HG03460 (cell line): ENCODE measurements at regions not wholly inside any gene's neighbourhood (a gene's known extent, or its start where the extent isn't known, plus 50 kb on each side); places are given as distances from the start of the nearest gene placed in this dataset.

Experiments used
- ATAC-seq: cut with Tn5 transposase; IDR thresholded peaks from one replicate; pipeline ENCODE4 v1.9.1; 2021; ENCODE audit not compliant: unreplicated experiment

GRCh38 chr2:144704709-144705095 is 184.8 kb upstream of the ZEB2 start:
- ATAC-seq = no peak

DNA sequence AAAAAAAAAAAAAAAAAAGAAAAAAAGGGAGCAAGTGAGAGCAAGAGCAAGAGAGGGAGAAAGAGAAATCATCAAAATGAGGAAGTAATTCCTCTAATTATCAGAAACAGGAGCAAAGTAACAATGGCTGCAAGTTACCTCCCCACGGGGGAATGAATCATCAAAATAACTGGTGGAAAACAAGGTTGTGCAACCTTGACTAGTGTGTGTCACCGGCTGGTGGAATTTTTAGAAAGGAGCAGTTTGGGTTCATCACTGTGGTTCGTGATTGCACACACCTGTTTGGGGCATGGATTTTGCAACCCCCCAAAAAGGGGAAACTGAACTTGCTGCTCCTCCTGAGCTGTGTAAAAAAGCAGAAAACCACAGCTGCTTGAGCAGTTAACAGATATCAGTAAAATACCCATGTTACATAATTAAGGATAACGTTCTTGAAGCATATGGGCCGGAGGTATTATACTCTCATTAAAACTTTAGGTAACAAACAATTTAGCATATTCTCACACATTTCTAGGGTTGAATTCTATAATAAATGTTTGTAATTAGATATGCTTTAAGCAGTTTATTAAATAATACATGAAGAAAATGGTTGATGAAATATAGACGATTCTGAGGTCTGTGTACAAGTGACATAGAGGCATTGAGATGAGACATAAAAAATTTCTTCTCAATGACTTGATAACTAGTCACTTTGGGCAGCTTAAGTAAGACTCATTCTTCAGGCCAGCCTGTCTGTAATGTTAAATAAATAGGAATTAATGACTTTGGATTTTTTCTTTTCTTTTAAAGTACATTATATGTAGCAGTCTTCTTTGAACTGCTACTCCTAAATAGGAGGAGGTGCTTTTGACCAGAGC is 184.2 kb upstream of the ZEB2 start:
- no peak for ATAC-seq

GRCh38 chr2:144702051-144702450 is 182.1 kb upstream of the ZEB2 start:
- ATAC-seq = no peak

DNA sequence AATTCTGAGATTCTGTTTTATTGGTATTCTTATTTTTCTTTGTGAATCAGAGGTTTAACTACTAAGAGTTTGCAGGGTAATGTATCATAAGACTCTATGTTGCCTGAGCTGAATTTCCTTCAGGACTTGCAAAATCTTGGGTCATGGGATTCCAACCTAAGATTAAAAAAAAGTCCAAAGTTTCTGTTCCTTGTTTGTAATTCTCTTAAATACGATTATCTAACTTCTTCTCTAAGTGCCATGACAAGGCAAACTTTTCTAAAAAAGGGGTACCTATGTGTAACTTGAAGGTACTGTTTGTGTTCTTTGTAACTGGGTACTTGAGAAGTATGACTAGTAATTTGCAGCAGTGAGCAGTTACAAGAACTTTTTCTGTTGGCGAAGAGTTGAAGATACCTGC is 181.3 kb upstream of the ZEB2 start:
- ATAC-seq = no peak

DNA sequence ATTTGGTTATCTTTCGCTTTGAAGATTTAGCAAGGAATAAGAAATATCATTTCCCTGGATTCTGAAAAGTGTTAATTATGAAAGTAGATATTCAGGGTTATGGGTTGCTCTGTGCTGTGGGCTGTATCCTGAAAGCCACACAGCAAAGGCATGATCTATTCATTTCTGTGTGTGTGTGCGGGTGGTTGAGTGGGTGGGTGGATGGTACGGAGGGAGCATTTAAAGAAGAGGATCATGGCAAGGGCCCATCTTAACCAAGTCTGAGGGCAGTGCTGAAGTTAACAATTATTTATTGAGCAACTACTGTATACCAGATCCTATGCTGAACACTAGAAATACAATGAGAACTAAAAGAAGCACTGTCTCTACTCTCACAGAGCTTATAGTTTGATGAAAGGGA is 178.2 kb upstream of the ZEB2 start:
- ATAC-seq = no peak

GRCh38 chr2:144695657-144696056 is 175.7 kb upstream of the ZEB2 start:
- ATAC-seq = no peak

- no peak for ATAC-seq
These were observed 174.5 kb upstream of the ZEB2 start for GRCh38 chr2:144694456-144694855.

DNA sequence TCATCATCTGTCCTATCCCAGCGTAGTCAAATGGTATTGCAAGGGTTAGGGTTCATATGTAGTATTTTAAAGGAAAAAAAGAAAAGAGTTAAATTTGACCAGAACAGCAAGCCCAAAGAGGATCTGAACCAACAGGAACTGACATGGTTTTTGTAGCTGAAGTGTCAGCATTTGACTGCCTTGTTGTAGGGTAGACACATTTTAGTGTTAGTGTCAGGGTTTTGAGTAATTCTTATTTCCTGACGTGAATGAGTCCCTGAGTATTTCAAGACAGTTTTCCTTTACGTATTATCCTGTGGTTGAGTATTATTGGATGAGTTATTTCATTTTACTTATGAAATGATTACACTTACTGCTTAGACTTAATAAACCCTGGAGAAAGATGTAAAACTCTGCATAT is 173.3 kb upstream of the ZEB2 start:
- no peak for ATAC-seq

DNA sequence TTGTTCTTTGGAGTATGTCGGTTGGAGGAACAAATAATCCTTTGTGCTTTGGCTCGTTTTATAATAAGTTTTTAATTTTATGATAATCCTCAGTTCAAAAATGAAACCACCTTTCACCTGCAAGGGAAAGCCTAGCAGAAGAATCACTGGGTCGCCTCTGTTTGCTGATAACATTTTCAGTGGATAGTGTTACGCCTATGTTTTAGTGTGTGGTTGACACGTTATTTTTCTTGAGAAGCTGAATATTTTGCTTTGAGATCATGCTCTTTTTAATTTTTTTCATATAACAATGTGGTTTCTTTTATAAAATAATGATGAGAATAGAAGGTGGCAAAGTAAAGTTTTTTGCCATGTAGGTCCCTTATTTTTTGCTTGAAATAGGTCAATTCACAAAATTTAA is 172.7 kb upstream of the ZEB2 start:
- no peak for ATAC-seq

DNA sequence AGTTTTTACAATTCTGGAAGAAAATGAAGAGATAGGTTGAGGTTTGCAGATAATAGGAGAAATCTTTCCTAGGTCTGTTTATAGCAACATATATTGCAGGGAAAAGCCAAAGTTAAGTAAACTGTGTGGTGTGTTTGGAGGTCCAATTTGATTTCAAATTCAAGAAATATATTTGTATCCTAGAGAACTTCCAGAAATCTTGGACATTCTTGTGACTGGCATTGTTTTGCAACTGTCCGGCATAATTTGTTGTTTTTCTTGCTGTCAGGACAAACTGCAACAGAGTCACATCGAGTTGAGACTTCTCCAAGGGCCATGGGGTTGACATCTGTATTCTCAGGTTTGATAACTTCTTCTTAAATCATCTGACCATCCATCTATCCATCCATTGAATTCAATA is 170.9 kb upstream of the ZEB2 start:
- ATAC-seq = no peak

GRCh38 chr2:144686518-144687215 is 166.7 kb upstream of the ZEB2 start:
- ATAC-seq = no peak

- ATAC-seq = no peak
These were observed 164.0 kb upstream of the ZEB2 start for GRCh38 chr2:144683966-144684365.

- no peak for ATAC-seq
These were observed 163.3 kb upstream of the ZEB2 start for GRCh38 chr2:144683107-144683753.

GRCh38 chr2:144682248-144682647 is 162.3 kb upstream of the ZEB2 start:
- ATAC-seq = no peak

DNA sequence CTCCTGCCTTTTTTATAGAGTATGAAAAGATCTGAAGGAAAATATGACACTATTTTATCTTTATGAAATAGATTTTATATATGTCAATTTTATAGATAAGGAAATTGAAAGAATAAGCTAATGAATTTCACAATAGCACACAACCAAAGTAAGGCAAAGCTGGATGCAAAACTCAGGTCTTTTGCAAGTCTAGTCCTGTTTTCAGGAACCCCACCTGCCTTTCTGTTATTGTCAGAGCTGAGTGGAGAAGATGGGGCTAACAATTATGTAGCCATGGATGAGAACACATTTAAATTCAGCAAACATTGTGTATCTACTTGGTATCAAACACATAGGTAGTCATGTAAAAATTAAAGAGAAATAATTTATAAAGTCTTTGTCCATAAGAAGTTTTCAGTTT is 161.5 kb upstream of the ZEB2 start:
- ATAC-seq = no peak

- no peak for ATAC-seq
These were observed 160.0 kb upstream of the ZEB2 start for GRCh38 chr2:144679942-144680341.

GRCh38 chr2:144678736-144679135 is 158.8 kb upstream of the ZEB2 start:
- no peak for ATAC-seq

DNA sequence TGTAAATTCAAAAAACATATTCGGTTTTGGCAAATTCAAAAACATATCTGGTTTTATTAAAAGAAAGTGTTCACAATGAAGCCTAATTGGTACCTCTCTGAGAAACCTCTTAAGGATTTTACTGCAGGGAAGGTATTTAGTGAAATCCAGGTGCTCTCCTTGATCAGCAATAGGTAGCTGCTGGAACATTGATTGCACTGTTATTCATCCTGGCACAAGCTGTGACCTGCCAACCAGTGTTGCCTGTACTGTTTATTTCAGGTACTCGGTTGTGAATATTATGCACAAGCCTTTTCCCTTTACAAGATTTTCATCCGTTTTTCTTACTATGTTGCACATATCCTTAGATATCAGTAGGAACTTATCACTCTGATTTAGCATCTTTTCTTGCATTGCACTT is 155.8 kb upstream of the ZEB2 start:
- no peak for ATAC-seq

DNA sequence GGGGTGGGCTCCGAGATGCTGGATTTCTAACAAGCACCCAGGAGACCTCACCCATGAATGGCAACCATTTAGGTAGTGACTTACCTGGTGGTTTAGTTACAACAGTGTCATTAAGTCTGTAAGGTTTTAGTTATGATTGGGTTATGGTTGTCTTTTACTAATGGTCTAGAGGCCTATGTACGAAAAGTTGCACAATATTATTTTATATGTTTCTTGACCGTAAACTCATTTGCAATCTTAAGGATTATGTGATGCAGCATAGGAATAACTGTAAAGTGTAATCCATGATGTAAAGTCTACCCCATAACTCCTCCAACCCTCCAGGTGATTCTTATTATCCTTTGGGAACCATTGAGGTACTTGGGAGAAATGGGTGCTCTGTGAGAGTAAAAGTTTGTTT is 155.4 kb upstream of the ZEB2 start:
- no peak for ATAC-seq

GRCh38 chr2:144674071-144674470 is 154.2 kb upstream of the ZEB2 start:
- ATAC-seq = no peak

DNA sequence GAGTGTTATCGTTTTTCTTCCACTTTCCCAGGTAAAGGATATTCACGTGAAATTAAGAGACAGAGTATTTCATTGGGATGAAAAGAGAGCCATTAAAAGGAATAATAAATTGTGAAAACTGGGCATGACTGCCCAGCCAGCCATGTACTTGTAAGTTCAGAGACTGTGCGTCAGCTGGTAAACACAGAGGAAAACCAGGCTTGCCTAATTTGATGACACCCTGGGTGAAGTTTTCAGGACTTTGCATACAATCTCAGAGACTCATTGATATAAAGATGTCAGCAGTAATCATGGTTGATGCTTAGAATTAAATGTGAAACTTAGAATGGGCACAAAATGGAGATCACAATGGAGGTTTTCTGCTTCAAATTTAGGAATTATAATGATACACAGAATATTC is 153.5 kb upstream of the ZEB2 start:
- no peak for ATAC-seq
